ENCODE measurements at regions not wholly inside any gene's neighbourhood (a gene's known extent, or its start where the extent isn't known, plus 50 kb on each side); places are given as distances from the start of the nearest gene placed in this dataset.
"Not testable (repeated sequence)": the region's sequence is repeated elsewhere in the genome, so short reads cannot be mapped to it uniquely, and the experiment has no call there.

DNA sequence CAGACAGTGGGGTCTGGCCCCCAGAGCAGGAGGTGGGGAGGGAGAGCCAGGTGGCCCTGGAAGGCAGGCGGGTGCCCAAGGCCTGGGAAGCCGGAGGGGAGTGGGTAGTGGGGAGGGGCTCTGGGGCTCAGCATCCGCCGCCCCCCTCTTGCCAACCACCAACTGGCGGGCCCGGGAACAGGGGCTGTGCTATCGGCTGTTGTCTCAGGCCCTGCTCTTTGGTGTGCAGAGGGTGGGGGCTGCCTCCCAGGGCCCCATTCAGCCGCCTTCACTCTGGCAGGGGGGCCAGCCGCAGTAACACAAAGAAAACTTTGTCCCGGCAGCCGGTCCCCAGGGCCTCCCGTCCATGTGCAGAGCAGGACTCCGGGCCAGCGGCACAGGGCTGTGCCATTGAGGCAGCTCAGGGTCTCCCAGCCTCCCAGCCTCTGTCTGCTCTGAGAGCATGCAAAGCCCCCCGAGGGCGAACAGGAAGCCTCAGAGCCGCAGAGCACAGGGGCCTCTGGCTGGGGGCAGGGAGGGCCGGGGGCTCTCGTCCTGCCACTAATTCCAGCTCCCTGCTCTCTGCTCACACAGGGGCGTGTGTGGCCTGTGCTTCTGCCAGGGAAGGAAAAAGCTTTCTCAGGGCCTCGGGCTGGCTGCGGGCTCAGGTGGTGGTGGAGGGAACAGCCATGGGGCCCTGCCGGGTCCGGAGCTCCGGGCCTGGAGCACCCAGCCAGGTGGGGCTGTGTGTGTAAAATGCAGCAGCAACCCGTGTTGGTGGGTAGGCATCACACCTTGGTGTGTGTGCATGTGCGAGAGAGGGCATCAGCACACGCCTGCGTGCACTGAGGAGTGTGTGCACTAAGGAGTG, 54.2 kb upstream of the NOTCH1 start:
- 64 to 65% methylated on average over 13 to 29 of the region's 29 CpGs for WGBS, 2 donors
- no peak for TF ChIP-seq CTCF (IDR thresholded peaks at IDR 0.05)
- no peak for TF ChIP-seq EP300 (IDR thresholded peaks at IDR 0.05)
- no peak for TF ChIP-seq POLR2AphosphoS5 (IDR thresholded peaks at IDR 0.05)
- TF ChIP-seq POLR2A (IDR thresholded peaks at IDR 0.05) = no peak
- peak in 1 of 2 donors; percentile 57 for DNase-seq

DNA sequence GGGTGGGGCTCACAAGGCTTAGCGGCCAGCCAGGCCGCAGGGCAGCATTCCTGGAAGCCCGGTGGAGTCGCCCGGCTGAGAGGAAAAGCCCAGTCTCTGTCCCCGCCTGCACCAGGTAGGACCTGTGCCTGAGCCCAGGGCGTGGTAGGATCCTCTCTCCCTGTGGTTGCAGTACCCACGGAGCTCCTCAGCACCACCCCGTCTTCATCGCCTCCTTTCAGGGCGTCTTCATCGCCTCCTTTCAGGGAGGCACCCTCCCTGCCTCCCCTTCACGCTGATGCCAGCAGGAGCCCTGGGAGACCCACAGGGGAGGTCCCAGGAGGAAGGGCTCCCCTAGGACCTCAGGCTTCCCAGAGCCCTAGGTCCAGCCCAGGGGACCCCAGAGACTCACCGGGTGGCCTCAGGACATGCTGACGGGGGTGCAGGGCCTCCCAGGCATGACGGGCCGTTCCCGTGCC, 53.3 kb upstream of the NOTCH1 start:
- TF ChIP-seq POLR2A (IDR thresholded peaks at IDR 0.05) = no peak
- Histone ChIP-seq H3K27me3 (no peaks in the 10 kb centered on the region), H3K9me3 (no peaks in the 10 kb centered on the region), H3K4me1 (peaks cover 6 to 10% (median 7%) of the 10 kb centered on the region in 4 donors), H3K36me3 (no peaks in the 10 kb centered on the region), H3K27ac (no peak overlapping the region), H3K4me3 (no peak overlapping the region)
- no peak for ATAC-seq (ENCODE audit: low FRiP score in 2 of 2)
- DNase-seq = peak in 1 of 2 donors; percentile 62
- 79 to 86% methylated on average over 8 to 18 of the region's 18 CpGs for WGBS, 2 donors

More for the DNA sequence above, 54.2 kb upstream of the NOTCH1 start:
- no peaks in the 10 kb centered on the region for H3K27me3 ChIP-seq
- H3K36me3 ChIP-seq = no peaks in the 10 kb centered on the region
- no peak for ATAC-seq (ENCODE audit: low FRiP score in 2 of 2)
- H3K27ac ChIP-seq = no peak overlapping the region
- no peaks in the 10 kb centered on the region for H3K9me3 ChIP-seq
- H3K4me1 ChIP-seq = peaks cover 15 to 19% (median 16%) of the 10 kb centered on the region in 4 donors
- H3K4me3 ChIP-seq = no peak overlapping the region

- not testable (repeated sequence) for ATAC-seq (ENCODE audit: low FRiP score in 2 of 2); H3K27ac ChIP-seq; H3K27me3 ChIP-seq; DNase-seq; H3K36me3 ChIP-seq; H3K4me3 ChIP-seq; H3K9me3 ChIP-seq; H3K4me1 ChIP-seq
- 74 to 94% methylated on average over 5 to 10 of the region's 13 CpGs for WGBS, 2 donors
Measured at GRCh38 chr9:136598390-136599073, 52.7 kb upstream of the NOTCH1 start.

DNA sequence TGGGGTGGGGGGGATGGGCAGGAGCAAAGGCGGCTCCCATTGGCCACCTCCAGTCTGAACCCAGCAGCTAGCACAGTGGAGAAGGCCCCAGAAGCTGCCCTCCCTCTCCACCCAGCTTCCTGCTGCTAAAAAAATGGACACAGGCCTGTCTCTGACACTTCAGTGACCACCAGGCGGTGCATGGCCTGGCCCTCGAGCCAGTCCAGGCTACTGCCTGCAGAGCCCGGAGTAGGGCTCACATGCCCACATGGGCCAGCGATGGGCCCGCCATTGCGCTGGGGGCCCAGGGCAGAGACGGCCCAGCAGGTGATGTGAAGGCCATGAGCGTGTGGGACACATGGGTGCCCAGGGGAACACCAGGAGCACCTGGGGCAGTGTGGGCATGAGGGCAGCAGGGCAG, 52.1 kb upstream of the NOTCH1 start:
- Histone ChIP-seq H3K36me3 (no peaks in the 10 kb centered on the region), H3K4me3 (no peak overlapping the region), H3K27me3 (no peaks in the 10 kb centered on the region), H3K27ac (no peak overlapping the region), H3K4me1 (no peaks in the 10 kb centered on the region), H3K9me3 (no peaks in the 10 kb centered on the region)
- whole genome bisulfite sequencing, 2 donors = 96% methylated on average over 9 of the region's 9 CpGs; no CpG with 5 or more reads in 1 of the 2 donors
- DNase-seq = peak in 1 of 2 donors; percentile 60
- TF ChIP-seq EP300 (IDR thresholded peaks at IDR 0.05) = no peak
- no peak for TF ChIP-seq POLR2A (IDR thresholded peaks at IDR 0.05)
- no peak for TF ChIP-seq POLR2AphosphoS5 (IDR thresholded peaks at IDR 0.05)
- TF ChIP-seq CTCF (IDR thresholded peaks at IDR 0.05) = no peak
- ATAC-seq (ENCODE audit: low FRiP score in 2 of 2) = no peak

DNA sequence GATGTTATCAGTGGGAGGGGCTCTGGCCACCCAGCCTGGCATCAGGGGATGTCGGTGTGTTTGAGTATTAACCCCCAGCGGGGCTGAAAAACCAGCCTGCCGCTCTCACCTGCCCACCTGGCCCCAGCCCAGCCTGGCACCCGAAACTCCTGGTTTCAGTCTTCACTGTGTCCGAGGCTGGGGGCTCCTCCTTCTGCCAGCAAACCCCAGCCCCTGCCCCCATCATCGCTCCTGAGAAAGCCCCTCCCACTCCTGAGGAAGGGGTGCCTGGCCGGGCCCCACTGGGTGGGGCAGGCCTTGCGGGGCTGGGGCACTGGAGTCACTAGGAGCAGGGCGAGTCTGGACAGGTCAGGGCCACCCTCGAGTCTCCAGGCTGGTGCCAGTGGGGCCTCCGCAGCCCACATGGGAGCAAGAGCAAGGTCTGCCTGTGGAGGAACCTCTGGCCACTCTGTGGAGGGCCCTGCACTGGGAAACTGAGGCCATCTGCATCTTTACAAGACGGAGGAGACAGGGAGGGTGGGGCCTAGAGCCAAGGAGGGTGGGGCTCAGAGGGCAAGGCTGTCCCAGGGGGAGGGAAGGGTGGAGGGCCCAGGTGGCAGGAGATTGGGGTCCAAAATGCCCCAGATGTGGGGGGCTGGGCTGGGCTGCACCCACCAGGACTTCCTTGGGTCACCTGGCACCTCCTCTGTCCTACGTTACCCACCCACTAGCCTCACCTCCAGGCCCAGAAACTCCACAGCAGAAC, 51.5 kb upstream of the NOTCH1 start:
- Histone ChIP-seq H3K9me3 (no peaks in the 10 kb centered on the region), H3K36me3 (no peaks in the 10 kb centered on the region), H3K27me3 (no peaks in the 10 kb centered on the region), H3K4me1 (no peaks in the 10 kb centered on the region), H3K4me3 (no peak overlapping the region), H3K27ac (no peak overlapping the region)
- no peak for ATAC-seq (ENCODE audit: low FRiP score in 2 of 2)
- 60 to 90% methylated on average over 1 to 13 of the region's 13 CpGs for WGBS, 2 donors
- TF ChIP-seq CTCF (IDR thresholded peaks at IDR 0.05) (no peak), POLR2A (IDR thresholded peaks at IDR 0.05) (no peak), EP300 (IDR thresholded peaks at IDR 0.05) (no peak), POLR2AphosphoS5 (IDR thresholded peaks at IDR 0.05) (no peak)
- peak in 1 of 2 donors; percentile 52 for DNase-seq

All from upper lobe of left lung (tissue), 6 donors.